Adrenal gland (tissue), 5 donors: ENCODE measurements at regions not wholly inside any gene's neighbourhood (a gene's known extent, or its start where the extent isn't known, plus 50 kb on each side); places are given as distances from the start of the nearest gene placed in this dataset.

Experiments
- POLR2A ChIP-seq, 2 donors: fragments of 450-650 bp; IDR thresholded peaks; one replicate each; pipeline ENCODE4 v1.6.1; 2017; ENCODE audit warnings: antibody characterized with exemption in 2 of 2, mild to moderate bottlenecking in 2 of 2, moderate library complexity in 1 of 2
- TF ChIP-seq, protein P1 (sequence below), 6 experiments: fragments of 450-650 bp in 4 of 6; fragments of 200-600 bp in 2 of 6; sonication (generic) in 1 of 6; IDR thresholded peaks; 1 replicate in 5 of 6; 2 replicates in 1 of 6; pipeline versions ENCODE4 v1.5.1 to v1.8.0; 2016 to 2021; ENCODE audit warnings: antibody characterized with exemption in 6 of 6, mild to moderate bottlenecking in 2 of 6, moderate library complexity in 1 of 6
- donor health status: DM: no; HTN: no; CAD: no.

DNA sequence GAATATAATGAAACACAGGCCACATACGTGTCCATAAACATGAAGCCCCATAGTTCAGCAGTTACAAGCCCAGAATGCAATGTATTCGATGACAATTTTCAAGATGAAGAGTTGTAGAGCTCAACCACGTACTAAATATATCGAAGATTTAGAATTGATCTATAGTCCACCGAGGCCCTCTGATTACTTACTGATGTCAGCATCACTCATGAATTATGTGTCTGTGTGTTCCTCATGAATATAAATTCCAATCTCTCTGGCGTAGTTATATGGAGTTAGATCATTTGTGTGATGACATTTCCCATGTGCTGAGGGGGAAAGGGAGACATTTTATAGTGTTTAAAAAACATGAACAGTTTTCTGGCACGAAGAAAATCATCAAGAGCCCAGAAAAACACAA lies 97.5 kb downstream of the PFDN4 start:
- TF ChIP-seq, protein P1, sequence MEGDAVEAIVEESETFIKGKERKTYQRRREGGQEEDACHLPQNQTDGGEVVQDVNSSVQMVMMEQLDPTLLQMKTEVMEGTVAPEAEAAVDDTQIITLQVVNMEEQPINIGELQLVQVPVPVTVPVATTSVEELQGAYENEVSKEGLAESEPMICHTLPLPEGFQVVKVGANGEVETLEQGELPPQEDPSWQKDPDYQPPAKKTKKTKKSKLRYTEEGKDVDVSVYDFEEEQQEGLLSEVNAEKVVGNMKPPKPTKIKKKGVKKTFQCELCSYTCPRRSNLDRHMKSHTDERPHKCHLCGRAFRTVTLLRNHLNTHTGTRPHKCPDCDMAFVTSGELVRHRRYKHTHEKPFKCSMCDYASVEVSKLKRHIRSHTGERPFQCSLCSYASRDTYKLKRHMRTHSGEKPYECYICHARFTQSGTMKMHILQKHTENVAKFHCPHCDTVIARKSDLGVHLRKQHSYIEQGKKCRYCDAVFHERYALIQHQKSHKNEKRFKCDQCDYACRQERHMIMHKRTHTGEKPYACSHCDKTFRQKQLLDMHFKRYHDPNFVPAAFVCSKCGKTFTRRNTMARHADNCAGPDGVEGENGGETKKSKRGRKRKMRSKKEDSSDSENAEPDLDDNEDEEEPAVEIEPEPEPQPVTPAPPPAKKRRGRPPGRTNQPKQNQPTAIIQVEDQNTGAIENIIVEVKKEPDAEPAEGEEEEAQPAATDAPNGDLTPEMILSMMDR (IDR thresholded peaks at IDR 0.05), result no peak
- TF ChIP-seq POLR2A (IDR thresholded peaks at IDR 0.05), result no peak
